ENCODE measurements at regions not wholly inside any gene's neighbourhood (a gene's known extent, or its start where the extent isn't known, plus 50 kb on each side); places are given as distances from the start of the nearest gene placed in this dataset.

DNA sequence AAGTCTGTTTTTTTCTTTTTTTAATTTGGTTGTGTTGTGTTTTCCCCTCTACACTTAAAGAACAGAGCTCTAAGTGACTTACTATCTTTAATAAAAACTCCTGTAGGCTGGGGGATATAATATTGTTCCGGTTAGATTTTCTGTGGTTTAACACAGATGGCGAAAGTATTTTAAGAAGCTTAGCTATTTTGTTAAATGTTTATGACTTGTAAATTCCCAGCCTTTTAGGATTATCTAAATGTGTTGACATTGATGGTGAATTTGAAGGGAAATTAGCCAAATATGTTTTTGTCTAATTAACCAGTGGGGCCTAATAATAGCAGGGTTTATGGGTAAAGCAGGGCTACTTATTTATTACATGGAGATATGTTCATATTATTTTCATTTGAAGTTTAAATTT lies 538.5 kb downstream of the INHBA start:
- Histone ChIP-seq H3K27ac (no peak overlapping the region), H3K36me3 (no peaks in the 10 kb centered on the region), H3K4me3 (no peak overlapping the region), H3K4me1 (no peaks in the 10 kb centered on the region), H3K27me3 (no peaks in the 10 kb centered on the region), H3K9me3 (peaks cover 0 to 12% of the 10 kb centered on the region in 2 donors)
- no peak for DNase-seq (ENCODE audit: low spot score in 2 of 2)
- intact Hi-C loops (cut with DNase I; ENCODE audit: low total_unique reads): no loop called here
- TF ChIP-seq POLR2AphosphoS5 (IDR thresholded peaks at IDR 0.05): no peak
- TF ChIP-seq, protein P1, sequence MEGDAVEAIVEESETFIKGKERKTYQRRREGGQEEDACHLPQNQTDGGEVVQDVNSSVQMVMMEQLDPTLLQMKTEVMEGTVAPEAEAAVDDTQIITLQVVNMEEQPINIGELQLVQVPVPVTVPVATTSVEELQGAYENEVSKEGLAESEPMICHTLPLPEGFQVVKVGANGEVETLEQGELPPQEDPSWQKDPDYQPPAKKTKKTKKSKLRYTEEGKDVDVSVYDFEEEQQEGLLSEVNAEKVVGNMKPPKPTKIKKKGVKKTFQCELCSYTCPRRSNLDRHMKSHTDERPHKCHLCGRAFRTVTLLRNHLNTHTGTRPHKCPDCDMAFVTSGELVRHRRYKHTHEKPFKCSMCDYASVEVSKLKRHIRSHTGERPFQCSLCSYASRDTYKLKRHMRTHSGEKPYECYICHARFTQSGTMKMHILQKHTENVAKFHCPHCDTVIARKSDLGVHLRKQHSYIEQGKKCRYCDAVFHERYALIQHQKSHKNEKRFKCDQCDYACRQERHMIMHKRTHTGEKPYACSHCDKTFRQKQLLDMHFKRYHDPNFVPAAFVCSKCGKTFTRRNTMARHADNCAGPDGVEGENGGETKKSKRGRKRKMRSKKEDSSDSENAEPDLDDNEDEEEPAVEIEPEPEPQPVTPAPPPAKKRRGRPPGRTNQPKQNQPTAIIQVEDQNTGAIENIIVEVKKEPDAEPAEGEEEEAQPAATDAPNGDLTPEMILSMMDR (IDR thresholded peaks at IDR 0.05): no peak
- TF ChIP-seq POLR2A (IDR thresholded peaks at IDR 0.05): no peak

DNA sequence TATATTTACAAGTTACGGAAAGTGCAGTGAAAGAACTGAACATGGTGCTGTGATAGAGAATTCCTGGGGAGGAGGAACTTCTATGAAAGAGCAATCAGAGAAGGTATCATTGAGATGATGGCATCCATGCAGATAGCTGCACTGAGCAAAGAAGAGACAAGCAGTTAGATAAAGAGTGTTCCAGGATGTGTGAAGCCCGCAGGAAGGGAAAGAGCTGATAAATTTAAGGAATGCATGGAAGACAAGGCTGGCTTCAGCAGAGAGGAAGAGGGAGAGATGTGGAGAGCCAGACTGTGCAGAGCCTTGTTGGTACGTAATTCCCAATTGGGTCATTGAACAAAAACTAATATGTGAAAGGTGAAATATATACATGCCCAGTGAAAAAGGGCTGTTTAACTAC lies 538.9 kb downstream of the INHBA start:
- Histone ChIP-seq H3K27me3 (no peaks in the 10 kb centered on the region), H3K9me3 (peaks cover 0 to 13% of the 10 kb centered on the region in 2 donors), H3K4me1 (no peaks in the 10 kb centered on the region), H3K27ac (no peak overlapping the region), H3K4me3 (no peak overlapping the region), H3K36me3 (no peaks in the 10 kb centered on the region)
- TF ChIP-seq POLR2AphosphoS5 (IDR thresholded peaks at IDR 0.05) (no peak), POLR2A (IDR thresholded peaks at IDR 0.05) (no peak)
- TF ChIP-seq, protein P1 (IDR thresholded peaks at IDR 0.05): no peak
- no peak for DNase-seq (ENCODE audit: low spot score in 2 of 2)
- intact Hi-C loops (cut with DNase I; ENCODE audit: low total_unique reads): no loop called here

DNA sequence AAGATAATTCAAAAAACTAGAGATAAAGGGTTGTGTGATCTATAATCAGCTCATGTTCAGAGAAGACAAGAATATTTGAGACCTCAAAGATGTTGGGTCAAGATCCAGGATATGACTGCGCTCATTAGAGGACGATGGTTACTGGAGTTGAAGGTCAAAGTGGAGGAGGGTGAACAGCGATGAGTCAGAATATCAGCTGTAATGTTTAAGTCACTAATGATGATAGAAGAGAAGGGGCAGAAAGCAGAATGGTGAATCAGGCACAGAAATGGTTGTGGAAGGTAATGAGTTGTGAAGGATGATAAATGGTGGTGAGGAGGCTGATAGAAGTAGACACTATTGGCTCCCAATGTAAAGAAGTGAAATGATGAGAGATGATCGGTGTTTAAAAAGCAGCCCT lies 540.3 kb downstream of the INHBA start:
- Histone ChIP-seq H3K36me3 (no peaks in the 10 kb centered on the region), H3K9me3 (peaks cover 0 to 13% of the 10 kb centered on the region in 2 donors), H3K27me3 (no peaks in the 10 kb centered on the region), H3K27ac (no peak overlapping the region), H3K4me3 (no peak overlapping the region), H3K4me1 (no peaks in the 10 kb centered on the region)
- TF ChIP-seq POLR2AphosphoS5 (IDR thresholded peaks at IDR 0.05): no peak
- TF ChIP-seq POLR2A (IDR thresholded peaks at IDR 0.05): no peak
- TF ChIP-seq, protein P1 (IDR thresholded peaks at IDR 0.05): no peak
- intact Hi-C loops (cut with DNase I; ENCODE audit: low total_unique reads): no loop called here
- DNase-seq (ENCODE audit: low spot score in 2 of 2): no peak

DNA sequence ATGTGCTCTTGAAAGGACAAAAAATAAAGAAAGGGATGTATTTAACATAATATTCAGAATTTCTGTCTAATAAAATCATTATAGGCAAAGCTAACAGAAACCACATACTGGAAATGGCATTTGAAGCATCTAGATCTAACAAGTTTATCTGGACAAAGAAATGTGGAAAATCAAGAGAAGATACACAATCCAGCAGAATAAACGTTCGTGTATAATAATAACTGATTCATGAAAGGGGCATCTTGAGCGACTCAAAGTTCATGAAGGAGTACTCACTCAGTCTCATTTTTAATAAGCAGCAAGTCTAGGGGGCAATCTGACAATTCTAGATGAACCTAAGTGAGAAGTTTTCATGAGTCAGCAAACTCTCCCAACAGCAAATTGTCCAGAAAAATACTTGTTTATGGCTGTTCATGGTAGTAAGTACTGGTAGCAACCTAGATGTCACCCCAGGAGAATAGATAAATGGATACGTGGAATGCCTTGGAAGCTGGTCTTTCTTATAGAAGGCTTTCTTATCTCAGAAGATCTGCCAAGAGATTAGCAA lies 541.8 kb downstream of the INHBA start:
- Histone ChIP-seq H3K27ac (no peak overlapping the region), H3K4me3 (no peak overlapping the region), H3K27me3 (no peaks in the 10 kb centered on the region), H3K36me3 (no peaks in the 10 kb centered on the region), H3K9me3 (peaks cover 0 to 13% of the 10 kb centered on the region in 2 donors), H3K4me1 (no peaks in the 10 kb centered on the region)
- intact Hi-C loops (cut with DNase I; ENCODE audit: low total_unique reads): no loop called here
- TF ChIP-seq POLR2A (IDR thresholded peaks at IDR 0.05) (no peak), POLR2AphosphoS5 (IDR thresholded peaks at IDR 0.05) (no peak)
- TF ChIP-seq, protein P1 (IDR thresholded peaks at IDR 0.05): no peak
- no peak for DNase-seq (ENCODE audit: low spot score in 2 of 2)

DNA sequence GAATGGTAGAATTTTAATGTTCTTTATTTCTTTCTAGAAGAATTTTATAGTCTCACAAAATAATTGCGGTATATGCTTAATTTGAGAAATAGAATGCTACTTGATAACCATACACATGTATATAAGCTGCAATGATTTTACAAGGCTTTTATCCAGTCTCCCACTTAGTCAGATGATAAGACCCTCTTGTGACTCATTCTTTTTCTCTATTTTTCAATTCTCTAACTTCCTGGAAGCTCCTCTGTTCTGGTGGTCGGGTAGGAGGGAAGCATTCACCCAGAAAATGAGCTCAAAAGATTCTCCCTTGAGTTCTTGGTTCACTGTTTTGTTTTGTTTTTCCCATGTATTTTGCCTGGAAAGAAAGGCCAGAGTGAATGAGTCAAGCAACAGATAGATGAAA lies 546.6 kb downstream of the INHBA start:
- H3K4me1 ChIP-seq: no peaks in the 10 kb centered on the region
- H3K4me3 ChIP-seq: no peak overlapping the region
- no peak for TF ChIP-seq POLR2AphosphoS5 (IDR thresholded peaks at IDR 0.05)
- TF ChIP-seq, protein P1 (IDR thresholded peaks at IDR 0.05): no peak
- no peak for TF ChIP-seq POLR2A (IDR thresholded peaks at IDR 0.05)
- H3K9me3 ChIP-seq: peaks cover 0 to 13% of the 10 kb centered on the region in 2 donors
- H3K27ac ChIP-seq: no peak overlapping the region
- no peak for DNase-seq (ENCODE audit: low spot score in 2 of 2)
- intact Hi-C loops (cut with DNase I; ENCODE audit: low total_unique reads): no loop called here
- no peaks in the 10 kb centered on the region for H3K27me3 ChIP-seq
- no peaks in the 10 kb centered on the region for H3K36me3 ChIP-seq

All from breast epithelium (tissue), 4 donors.